HCT116 (cell line): ENCODE measurements at regions not wholly inside any gene's neighbourhood (a gene's known extent, or its start where the extent isn't known, plus 50 kb on each side); places are given as distances from the start of the nearest gene placed in this dataset.

ENCODE experiments used
- ATAC-seq: fragments of 200-7000 bp; cut with Tn5 transposase; 2 replicates; pipeline ENCODE4 v1.9.1; 2020; ENCODE audit warnings: mild to moderate bottlenecking, moderate library complexity
- BruUV-seq: library from RNA; stranded (reverse); fragments of 400-500 nt; replicated peaks from 2 replicates; lab custom pipeline; 2021; lab: Mats Ljungman, UMichigan
- CTCF ChIA-PET: fragments of 300-600 bp; sonication (Branson Sonifier 250); formaldehyde crosslinking; loops from one replicate; lab custom pipeline; 2021; ENCODE audit warnings: antibody characterized with exemption; lab: Charles Lee
- POLR2A ChIA-PET: fragments of 300-600, 350-600 bp; sonication (Branson Sonifier 250); formaldehyde crosslinking; loops from one replicate; lab custom pipeline; 2021; ENCODE audit warnings: antibody characterized with exemption; lab: Charles Lee
- RAD21 ChIA-PET, 2 experiments: fragments of 300-600 bp; sonication (Branson Sonifier 250); formaldehyde crosslinking; loops; one replicate each; lab custom pipeline; 2023; ENCODE audit warnings: low total read pairs in 2 of 2; ENCODE audit not compliant: uncharacterized antibody in 2 of 2, unreplicated experiment in 2 of 2, low non-redundant PET in 1 of 2; lab: Charles Lee
- DNase-seq: peaks from one replicate; pipeline ENCODE4 v3.0.0-alpha.2; 2010; ENCODE audit warnings: low read depth, low spot score
- H2AFZ ChIP-seq: fragments of 200-600 bp; shearing (Covaris generic), sonication (generic); 2 replicates; pipeline ENCODE4 v1.6.1; 2017; ENCODE audit warnings: low read depth, mixed run types, mixed read lengths, antibody characterized with exemption, low read length; ENCODE audit not compliant: poor library complexity, severe bottlenecking
- H3K27ac ChIP-seq: 2 replicates; pipeline ENCODE4 v1.5.1; 2012; ENCODE audit warnings: low read depth, low read length
- H3K27me3 ChIP-seq: fragments of 200-600 bp; sonication (generic); 2 replicates; pipeline ENCODE4 v1.6.1; 2016; ENCODE audit warnings: mixed run types, low read length, mixed read lengths; ENCODE audit not compliant: insufficient read depth
- H3K36me3 ChIP-seq, 2 experiments: fragments of 200-500 bp in 1 of 2; fragments of 200-600 bp in 1 of 2; sonication (Bioruptor generic) in 1 of 2; sonication (generic) in 1 of 2; 2 replicates each; pipeline versions ENCODE4 v1.5.1 to v1.6.1; 2014 to 2016; ENCODE audit warnings: low read length in 2 of 2, inconsistent platforms in 1 of 2, mixed read lengths in 1 of 2, mixed run types in 1 of 2; ENCODE audit not compliant: insufficient read depth in 2 of 2, control insufficient read depth in 1 of 2
- H3K4me1 ChIP-seq, 2 experiments: fragments of 200-600 bp in 1 of 2; sonication (generic) in 1 of 2; 2 replicates each; pipeline versions ENCODE4 v1.5.1 to v1.6.1; 2012 to 2017; ENCODE audit warnings: low read length in 2 of 2, inconsistent platforms in 1 of 2, mild to moderate bottlenecking in 1 of 2, mixed read lengths in 1 of 2, mixed run types in 1 of 2, moderate library complexity in 1 of 2; ENCODE audit not compliant: insufficient read depth in 2 of 2, control insufficient read depth in 1 of 2
- H3K4me2 ChIP-seq: fragments of 200-600 bp; sonication (generic); 2 replicates; pipeline ENCODE4 v1.6.1; 2017; ENCODE audit warnings: mixed run types, low read length, mixed read lengths
- H3K4me3 ChIP-seq, 2 experiments: fragments of 200-600 bp in 1 of 2; sonication (generic) in 1 of 2; replicated peaks in 1 of 2; 2 replicates each; pipeline ENCODE4 v1.5.1; 2011 to 2016; ENCODE audit warnings: low read length in 2 of 2, control low read depth in 1 of 2, low read depth in 1 of 2, mild to moderate bottlenecking in 1 of 2, mixed read lengths in 1 of 2, mixed run types in 1 of 2
- H3K79me2 ChIP-seq: fragments of 200-600 bp; sonication (generic); 2 replicates; pipeline ENCODE4 v1.6.1; 2017; ENCODE audit warnings: mild to moderate bottlenecking, mixed run types, low read length, moderate library complexity, mixed read lengths; ENCODE audit not compliant: insufficient read depth
- H3K9ac ChIP-seq: fragments of 200-600 bp; sonication (generic); 2 replicates; pipeline ENCODE4 v1.6.1; 2016; ENCODE audit warnings: low read length, mixed read lengths
- H3K9me2 ChIP-seq: fragments of 200-600 bp; sonication (generic), shearing (Covaris generic); 2 replicates; pipeline ENCODE4 v1.6.1; 2017; ENCODE audit warnings: mixed run types, mild to moderate bottlenecking, moderate library complexity; ENCODE audit not compliant: insufficient read depth
- H3K9me3 ChIP-seq, 2 experiments: fragments of 200-500 bp in 1 of 2; fragments of 200-600 bp in 1 of 2; sonication (Bioruptor generic) in 1 of 2; sonication (generic) in 1 of 2; 2 replicates each; pipeline ENCODE4 v1.6.1; 2014 to 2017; ENCODE audit warnings: low read length in 2 of 2, mixed read lengths in 2 of 2, inconsistent platforms in 1 of 2, low read depth in 1 of 2, mild to moderate bottlenecking in 1 of 2, mixed run types in 1 of 2, moderate library complexity in 1 of 2; ENCODE audit not compliant: control insufficient read depth in 1 of 2, insufficient read depth in 1 of 2
- H4K20me1 ChIP-seq: fragments of 200-600 bp; sonication (generic), shearing (Covaris generic); 2 replicates; pipeline ENCODE4 v1.6.1; 2017; ENCODE audit warnings: mixed run types, mild to moderate bottlenecking, moderate library complexity; ENCODE audit not compliant: insufficient read depth
- ATF3 ChIP-seq: IDR thresholded peaks from 2 replicates; pipeline ENCODE4 v1.6.1; 2012
- CBX3 ChIP-seq: IDR thresholded peaks from 2 replicates; pipeline ENCODE4 v1.6.1; 2012; ENCODE audit warnings: low read depth
- ELF1 ChIP-seq: IDR thresholded peaks from 2 replicates; pipeline ENCODE4 v1.6.1; 2012; ENCODE audit warnings: low read depth, borderline replicate concordance
- EZH2 ChIP-seq: fragments of 200-600 bp; sonication (generic); IDR thresholded peaks from 2 replicates; pipeline ENCODE4 v1.6.1; 2017; ENCODE audit warnings: antibody characterized with exemption, mixed run types
- JUND ChIP-seq: IDR thresholded peaks from 2 replicates; pipeline ENCODE4 v1.6.1; 2012
- MAX ChIP-seq: IDR thresholded peaks from 2 replicates; pipeline ENCODE4 v1.6.1; 2012
- POLR2A ChIP-seq: IDR thresholded peaks from 2 replicates; pipeline ENCODE4 v1.7.0; 2011; ENCODE audit warnings: borderline replicate concordance; ENCODE audit not compliant: insufficient read depth, insufficient read length; ENCODE audit errors: extremely low read depth
- RAD21 ChIP-seq: IDR thresholded peaks from 2 replicates; pipeline ENCODE4 v1.6.1; 2012; ENCODE audit warnings: low read depth, mild to moderate bottlenecking
- SP1 ChIP-seq: IDR thresholded peaks from 2 replicates; pipeline ENCODE4 v1.6.1; 2012; ENCODE audit warnings: low read depth
- SRF ChIP-seq: IDR thresholded peaks from 2 replicates; pipeline ENCODE4 v1.6.1; 2012; ENCODE audit warnings: low read depth
- YY1 ChIP-seq: IDR thresholded peaks from 2 replicates; pipeline ENCODE4 v1.6.1; 2011; ENCODE audit warnings: low read length, low read depth, moderate library complexity, mild to moderate bottlenecking; ENCODE audit not compliant: insufficient replicate concordance; ENCODE audit errors: extremely low read depth
- ZBTB33 ChIP-seq: IDR thresholded peaks from 2 replicates; pipeline ENCODE4 v1.6.1; 2011; ENCODE audit warnings: mild to moderate bottlenecking, low read length, moderate library complexity; ENCODE audit not compliant: insufficient replicate concordance; ENCODE audit errors: extremely low read depth
- ZNF274 ChIP-seq: fragments of 200-500 bp; sonication (Bioruptor generic); IDR thresholded peaks from 2 replicates; pipeline ENCODE4 v1.6.1; 2014; ENCODE audit warnings: mild to moderate bottlenecking, low read depth, low read length, inconsistent platforms
- intact Hi-C: fragments of 100-400 bp; cut with micrococcal nuclease; formaldehyde crosslinking; loops from 2 replicates; pipeline ENCODE4 v1.10.0; 2022

GRCh38 chrX:4175221-4175620 is 461.8 kb upstream of the PRKX start:
- no peak for ATAC-seq
- no peak overlapping the region for H3K9ac ChIP-seq
- ChIA-PET RAD21 (no interaction called here), CTCF (no interaction called here), POLR2A (no interaction called here)
- H3K4me1 ChIP-seq, result no peaks in the 10 kb centered on the region
- no peaks in the 10 kb centered on the region for H3K9me2 ChIP-seq
- TF ChIP-seq EZH2 (no peak), ZNF274 (no peak), ELF1 (no peak), POLR2A (no peak), RAD21 (no peak), ZBTB33 (no peak), JUND (no peak), YY1 (no peak), SP1 (no peak), CBX3 (no peak), SRF (no peak), ATF3 (no peak), MAX (no peak)
- no peak overlapping the region for H3K4me3 ChIP-seq
- intact Hi-C loops, result no loop called here
- no peaks in the 10 kb centered on the region for H4K20me1 ChIP-seq
- H3K36me3 ChIP-seq, result no peaks in the 10 kb centered on the region
- no peak overlapping the region for H2AFZ ChIP-seq
- no peaks in the 10 kb centered on the region for H3K79me2 ChIP-seq
- no peak overlapping the region for H3K27ac ChIP-seq
- BruUV-seq, result no TSS peak
- no peak overlapping the region for H3K4me2 ChIP-seq
- no peak for DNase-seq
- no peaks in the 10 kb centered on the region for H3K27me3 ChIP-seq
- no peaks in the 10 kb centered on the region for H3K9me3 ChIP-seq
